OCI-LY3 (cell line): ENCODE measurements at regions not wholly inside any gene's neighbourhood (a gene's known extent, or its start where the extent isn't known, plus 50 kb on each side); places are given as distances from the start of the nearest gene placed in this dataset.

ENCODE experiments used
- CTCF ChIP-seq: fragments of 200-600, 300-600 bp; sonication (generic); IDR thresholded peaks from 2 replicates; pipeline ENCODE4 v1.5.1; 2014; ENCODE audit warnings: antibody characterized with exemption, low read length, low read depth
- EZH2phosphoT487 ChIP-seq: fragments of 200-600 bp; shearing (Covaris generic); IDR thresholded peaks from 2 replicates; pipeline ENCODE4 v1.6.1; 2018; ENCODE audit warnings: antibody characterized with exemption, mixed run types, low read depth

- TF ChIP-seq CTCF (no peak), EZH2phosphoT487 (no peak)
Observed at GRCh38 chr10:33600381-33600780, 265.9 kb upstream of the NRP1 start.
